ENCODE measurements at regions not wholly inside any gene's neighbourhood (a gene's known extent, or its start where the extent isn't known, plus 50 kb on each side); places are given as distances from the start of the nearest gene placed in this dataset.

DNA sequence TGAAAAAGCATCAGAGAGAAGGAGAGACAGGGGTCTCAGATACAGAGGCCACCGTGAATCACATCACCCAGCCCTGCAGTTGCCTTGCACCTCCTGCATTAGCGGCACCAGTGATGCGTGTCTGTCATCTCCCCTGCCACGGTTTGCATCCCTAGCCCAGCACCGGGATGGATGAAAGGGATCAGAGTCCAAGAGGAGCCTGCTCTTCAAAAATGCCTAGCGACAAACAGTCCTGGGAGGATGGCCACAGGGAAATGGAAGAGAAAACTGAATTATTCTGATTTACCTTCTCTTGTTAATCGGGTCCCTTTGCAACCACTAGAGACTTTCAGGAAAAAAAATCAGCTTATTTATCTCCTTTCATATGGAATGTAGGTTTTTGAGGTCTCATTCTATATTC, 495.6 kb upstream of the KIRREL3 start:
- H2BK120ac ChIP-seq (ENCODE audit: low read depth, low read length) = no peak overlapping the region
- H2BK12ac ChIP-seq (ENCODE audit: low read length in 2 of 2) = no peak overlapping the region
- H4K8ac ChIP-seq (ENCODE audit: low read length) = no peak overlapping the region
- H3K79me1 ChIP-seq (replicated peaks; ENCODE audit: low read length, poor library complexity, severe bottlenecking) = no peaks in the 10 kb centered on the region
- H3K27me3 ChIP-seq (ENCODE audit: control insufficient read depth in 1 of 2, insufficient read depth in 1 of 2, low read length in 2 of 2) = no peaks in the 10 kb centered on the region
- H4K91ac ChIP-seq (ENCODE audit: low read length) = no peak overlapping the region
- H3K4ac ChIP-seq (ENCODE audit: low read depth in 1 of 2, low read length in 2 of 2) = no peak overlapping the region
- H2AK5ac ChIP-seq (ENCODE audit: low read length, severe bottlenecking) = no peak overlapping the region
- no peak overlapping the region for H3K18ac ChIP-seq (ENCODE audit: low read depth in 1 of 2, low read length in 2 of 2)
- 93% methylated on average over 6 of the region's 7 CpGs for WGBS
- peaks cover 18% of the 10 kb centered on the region for H3K9me3 ChIP-seq (ENCODE audit: control insufficient read depth, low read length)
- no peak overlapping the region for H2BK15ac ChIP-seq (ENCODE audit: low read depth, poor library complexity, severe bottlenecking)
- H3K14ac ChIP-seq (ENCODE audit: low read length in 2 of 2) = no peak overlapping the region
- H2AFZ ChIP-seq (ENCODE audit: low read depth, low read length) = no peak overlapping the region
- DNase-seq = no peak
- H3K23ac ChIP-seq (ENCODE audit: low read length in 2 of 2) = no peak overlapping the region
- no peak overlapping the region for H3K4me2 ChIP-seq (ENCODE audit: low read length, poor library complexity, severe bottlenecking)
- H3K4me1 ChIP-seq (ENCODE audit: control insufficient read depth, insufficient read depth, low read depth, low read length) = no peaks in the 10 kb centered on the region
- H3K4me3 ChIP-seq (ENCODE audit: insufficient read depth in 1 of 2, low read depth in 1 of 2, low read length in 2 of 2) = no peak overlapping the region
- H3K27ac ChIP-seq (ENCODE audit: low read length, poor library complexity, severe bottlenecking) = no peak overlapping the region
- no peak overlapping the region for H3K9ac ChIP-seq (ENCODE audit: low read length)
- no peak overlapping the region for H2BK5ac ChIP-seq (ENCODE audit: low read depth, low read length, poor library complexity, severe bottlenecking)
- H3K36me3 ChIP-seq (ENCODE audit: control insufficient read depth in 1 of 2, insufficient read depth in 2 of 2, low read depth in 1 of 2, low read length in 2 of 2) = no peaks in the 10 kb centered on the region

DNA sequence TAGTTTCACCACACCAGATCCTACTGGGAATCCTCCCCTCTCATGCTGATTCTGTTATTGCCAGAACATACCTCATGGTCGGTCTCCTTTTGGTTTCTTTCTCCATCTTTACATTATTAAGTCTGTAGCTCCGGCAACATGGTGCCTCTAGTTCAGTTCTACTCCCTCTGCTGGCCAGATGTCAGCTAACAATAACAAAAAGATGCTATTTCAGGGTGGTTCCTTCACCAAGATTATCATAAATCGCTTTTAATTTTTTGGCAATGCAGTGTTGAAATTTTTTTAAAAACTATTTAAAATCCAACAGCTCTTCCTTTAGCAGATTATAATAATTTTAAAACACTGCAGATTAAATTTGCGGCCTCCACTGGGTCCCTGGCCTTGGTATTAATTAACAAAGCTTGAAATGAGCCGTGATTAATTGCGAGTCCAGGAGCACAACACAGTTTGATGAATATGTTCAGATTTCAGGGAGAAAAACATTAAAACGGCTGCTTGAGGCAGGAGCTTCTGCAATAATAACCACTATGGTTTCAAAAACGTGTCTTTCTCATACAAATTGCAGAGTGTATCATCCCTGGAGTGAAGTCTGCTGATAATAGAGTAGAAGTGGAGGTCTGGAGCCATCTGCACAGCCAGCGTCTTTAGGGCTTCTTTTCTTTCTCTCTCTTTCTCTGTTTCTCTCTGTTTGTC, 492.9 kb upstream of the KIRREL3 start:
- DNase-seq = peak; percentile 4
- Histone ChIP-seq H3K23ac (ENCODE audit: low read length in 2 of 2) (no peak overlapping the region), H3K79me1 (replicated peaks; ENCODE audit: low read length, poor library complexity, severe bottlenecking) (no peaks in the 10 kb centered on the region), H4K91ac (ENCODE audit: low read length) (no peak overlapping the region), H2AK5ac (ENCODE audit: low read length, severe bottlenecking) (no peak overlapping the region), H3K4ac (ENCODE audit: low read depth in 1 of 2, low read length in 2 of 2) (no peak overlapping the region), H2BK12ac (ENCODE audit: low read length in 2 of 2) (no peak overlapping the region), H3K36me3 (ENCODE audit: control insufficient read depth in 1 of 2, insufficient read depth in 2 of 2, low read depth in 1 of 2, low read length in 2 of 2) (no peaks in the 10 kb centered on the region), H3K9ac (ENCODE audit: low read length) (no peak overlapping the region), H3K4me1 (ENCODE audit: control insufficient read depth, insufficient read depth, low read depth, low read length) (no peaks in the 10 kb centered on the region), H4K8ac (ENCODE audit: low read length) (no peak overlapping the region), H2BK15ac (ENCODE audit: low read depth, poor library complexity, severe bottlenecking) (no peak overlapping the region), H3K27me3 (ENCODE audit: control insufficient read depth in 1 of 2, insufficient read depth in 1 of 2, low read length in 2 of 2) (no peaks in the 10 kb centered on the region), H3K4me2 (ENCODE audit: low read length, poor library complexity, severe bottlenecking) (no peak overlapping the region), H3K14ac (ENCODE audit: low read length in 2 of 2) (no peak overlapping the region), H2BK5ac (ENCODE audit: low read depth, low read length, poor library complexity, severe bottlenecking) (no peak overlapping the region), H3K18ac (ENCODE audit: low read depth in 1 of 2, low read length in 2 of 2) (no peak overlapping the region), H2AFZ (ENCODE audit: low read depth, low read length) (no peak overlapping the region), H2BK120ac (ENCODE audit: low read depth, low read length) (no peak overlapping the region), H3K27ac (ENCODE audit: low read length, poor library complexity, severe bottlenecking) (no peak overlapping the region), H3K9me3 (ENCODE audit: control insufficient read depth, low read length) (peaks cover 27% of the 10 kb centered on the region), H3K4me3 (ENCODE audit: insufficient read depth in 1 of 2, low read depth in 1 of 2, low read length in 2 of 2) (no peak overlapping the region)
- 50% methylated on average over 6 of the region's 9 CpGs for WGBS

DNA sequence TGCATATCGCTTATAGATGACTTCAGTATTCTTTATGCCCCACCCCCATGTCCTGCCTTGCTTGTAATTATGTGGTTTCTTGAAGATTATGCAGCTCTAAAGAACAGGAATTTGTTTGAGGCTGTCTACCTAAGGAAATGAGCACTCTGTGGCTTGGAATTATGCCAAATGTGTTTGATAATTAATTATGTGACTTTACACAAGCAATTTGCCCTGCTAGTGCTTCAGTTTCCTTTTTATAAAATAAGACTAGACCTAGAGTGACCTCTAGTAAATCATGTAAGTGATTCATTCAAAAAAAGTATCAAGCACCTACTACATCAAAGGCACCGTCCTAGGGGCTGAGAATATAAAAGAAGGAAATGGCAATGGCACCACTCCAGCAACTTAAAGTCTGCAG, 491.5 kb upstream of the KIRREL3 start:
- H2AK5ac ChIP-seq (ENCODE audit: low read length, severe bottlenecking) = no peak overlapping the region

DNA sequence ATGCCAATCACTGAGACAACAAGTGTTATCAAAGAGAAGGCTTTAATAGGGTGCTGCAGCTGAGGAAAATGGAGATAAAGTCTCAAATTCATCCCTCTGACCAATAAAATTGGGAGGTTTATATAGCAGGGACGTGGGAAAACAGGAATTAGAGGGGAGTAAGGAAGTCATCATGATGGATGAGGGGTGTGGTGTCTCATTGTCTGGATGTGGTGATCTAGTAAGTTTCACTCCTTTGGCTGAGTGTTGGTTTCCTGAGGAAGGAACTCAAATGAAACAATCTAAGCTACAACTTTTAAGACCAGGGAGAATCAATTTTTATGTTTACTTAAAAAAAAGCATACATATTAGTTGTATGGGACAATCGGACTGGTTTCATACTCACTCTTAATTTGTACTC, 491.0 kb upstream of the KIRREL3 start:
- no peak for DNase-seq
- no peak overlapping the region for H2AK5ac ChIP-seq (ENCODE audit: low read length, severe bottlenecking)
- no peaks in the 10 kb centered on the region for H3K79me1 ChIP-seq (replicated peaks; ENCODE audit: low read length, poor library complexity, severe bottlenecking)
- no peak overlapping the region for H3K14ac ChIP-seq (ENCODE audit: low read length in 2 of 2)
- peaks cover 30% of the 10 kb centered on the region for H3K9me3 ChIP-seq (ENCODE audit: control insufficient read depth, low read length)
- H2AFZ ChIP-seq (ENCODE audit: low read depth, low read length) = no peak overlapping the region
- H2BK15ac ChIP-seq (ENCODE audit: low read depth, poor library complexity, severe bottlenecking) = no peak overlapping the region
- H2BK120ac ChIP-seq (ENCODE audit: low read depth, low read length) = no peak overlapping the region
- no peak overlapping the region for H3K18ac ChIP-seq (ENCODE audit: low read depth in 1 of 2, low read length in 2 of 2)
- no peak overlapping the region for H3K27ac ChIP-seq (ENCODE audit: low read length, poor library complexity, severe bottlenecking)
- H3K36me3 ChIP-seq (ENCODE audit: control insufficient read depth in 1 of 2, insufficient read depth in 2 of 2, low read depth in 1 of 2, low read length in 2 of 2) = no peaks in the 10 kb centered on the region
- no peak overlapping the region for H3K4me2 ChIP-seq (ENCODE audit: low read length, poor library complexity, severe bottlenecking)
- no peak overlapping the region for H3K4me3 ChIP-seq (ENCODE audit: insufficient read depth in 1 of 2, low read depth in 1 of 2, low read length in 2 of 2)
- no peaks in the 10 kb centered on the region for H3K27me3 ChIP-seq (ENCODE audit: control insufficient read depth in 1 of 2, insufficient read depth in 1 of 2, low read length in 2 of 2)
- no peak overlapping the region for H4K8ac ChIP-seq (ENCODE audit: low read length)
- H2BK12ac ChIP-seq (ENCODE audit: low read length in 2 of 2) = no peak overlapping the region
- H3K4ac ChIP-seq (ENCODE audit: low read depth in 1 of 2, low read length in 2 of 2) = no peak overlapping the region
- H3K23ac ChIP-seq (ENCODE audit: low read length in 2 of 2) = no peak overlapping the region
- no peak overlapping the region for H3K9ac ChIP-seq (ENCODE audit: low read length)
- 24% methylated on average over 2 of the region's 2 CpGs for WGBS
- H4K91ac ChIP-seq (ENCODE audit: low read length) = no peak overlapping the region
- H2BK5ac ChIP-seq (ENCODE audit: low read depth, low read length, poor library complexity, severe bottlenecking) = no peak overlapping the region
- no peaks in the 10 kb centered on the region for H3K4me1 ChIP-seq (ENCODE audit: control insufficient read depth, insufficient read depth, low read depth, low read length)

More for the DNA sequence above, 491.5 kb upstream of the KIRREL3 start:
- peaks cover 30% of the 10 kb centered on the region for H3K9me3 ChIP-seq (ENCODE audit: control insufficient read depth, low read length)
- H3K4me1 ChIP-seq (ENCODE audit: control insufficient read depth, insufficient read depth, low read depth, low read length) = no peaks in the 10 kb centered on the region
- H4K8ac ChIP-seq (ENCODE audit: low read length) = no peak overlapping the region
- 33% methylated on average over 1 of the region's 2 CpGs for WGBS
- H2BK120ac ChIP-seq (ENCODE audit: low read depth, low read length) = no peak overlapping the region
- H3K18ac ChIP-seq (ENCODE audit: low read depth in 1 of 2, low read length in 2 of 2) = no peak overlapping the region
- H3K4ac ChIP-seq (ENCODE audit: low read depth in 1 of 2, low read length in 2 of 2) = no peak overlapping the region
- DNase-seq = no peak
- H3K4me3 ChIP-seq (ENCODE audit: insufficient read depth in 1 of 2, low read depth in 1 of 2, low read length in 2 of 2) = no peak overlapping the region
- H2BK5ac ChIP-seq (ENCODE audit: low read depth, low read length, poor library complexity, severe bottlenecking) = no peak overlapping the region
- no peak overlapping the region for H3K9ac ChIP-seq (ENCODE audit: low read length)
- H3K27me3 ChIP-seq (ENCODE audit: control insufficient read depth in 1 of 2, insufficient read depth in 1 of 2, low read length in 2 of 2) = no peaks in the 10 kb centered on the region
- no peak overlapping the region for H2AFZ ChIP-seq (ENCODE audit: low read depth, low read length)
- H3K79me1 ChIP-seq (replicated peaks; ENCODE audit: low read length, poor library complexity, severe bottlenecking) = no peaks in the 10 kb centered on the region
- no peaks in the 10 kb centered on the region for H3K36me3 ChIP-seq (ENCODE audit: control insufficient read depth in 1 of 2, insufficient read depth in 2 of 2, low read depth in 1 of 2, low read length in 2 of 2)
- no peak overlapping the region for H2BK12ac ChIP-seq (ENCODE audit: low read length in 2 of 2)
- no peak overlapping the region for H3K4me2 ChIP-seq (ENCODE audit: low read length, poor library complexity, severe bottlenecking)
- H4K91ac ChIP-seq (ENCODE audit: low read length) = no peak overlapping the region
- H2BK15ac ChIP-seq (ENCODE audit: low read depth, poor library complexity, severe bottlenecking) = no peak overlapping the region
- H3K27ac ChIP-seq (ENCODE audit: low read length, poor library complexity, severe bottlenecking) = no peak overlapping the region
- no peak overlapping the region for H3K14ac ChIP-seq (ENCODE audit: low read length in 2 of 2)
- H3K23ac ChIP-seq (ENCODE audit: low read length in 2 of 2) = no peak overlapping the region

All from mesenchymal stem cell (in vitro differentiated cells and primary cell).